Ishikawa (cell line): ENCODE measurements at regions not wholly inside any gene's neighbourhood (a gene's known extent, or its start where the extent isn't known, plus 50 kb on each side); places are given as distances from the start of the nearest gene placed in this dataset.

Source experiments
- CEBPB ChIP-seq: IDR thresholded peaks from 2 replicates; pipeline ENCODE4 v1.6.1; 2012
- EP300 ChIP-seq: IDR thresholded peaks from 2 replicates; pipeline ENCODE4 v1.6.1; 2012; ENCODE audit warnings: borderline replicate concordance
- REST ChIP-seq: IDR thresholded peaks from 2 replicates; pipeline ENCODE4 v1.6.1; 2012; ENCODE audit warnings: low read depth, mild to moderate bottlenecking
- TAF1 ChIP-seq: IDR thresholded peaks from 2 replicates; pipeline ENCODE4 v1.6.1; 2012; ENCODE audit warnings: low read depth, mild to moderate bottlenecking
- TCF12 ChIP-seq: IDR thresholded peaks from 2 replicates; pipeline ENCODE4 v1.6.1; 2012; ENCODE audit warnings: low read depth
- YY1 ChIP-seq: IDR thresholded peaks from 2 replicates; pipeline ENCODE4 v1.6.1; 2012; ENCODE audit warnings: low read depth

- TF ChIP-seq TCF12: no peak
- no peak for TF ChIP-seq REST
- TF ChIP-seq YY1: no peak
- no peak for TF ChIP-seq CEBPB
- no peak for TF ChIP-seq TAF1
- TF ChIP-seq EP300: no peak
Measured at GRCh38 chr20:43292222-43292621, 102.5 kb upstream of the PTPRT start.
